Skeletal muscle tissue (tissue), 3 donors: ENCODE measurements at regions not wholly inside any gene's neighbourhood (a gene's known extent, or its start where the extent isn't known, plus 50 kb on each side); places are given as distances from the start of the nearest gene placed in this dataset.
"Not testable (repeated sequence)": the region's sequence is repeated elsewhere in the genome, so short reads cannot be mapped to it uniquely, and the experiment has no call there.

Experiments used
- H3K27ac ChIP-seq: one replicate; pipeline ENCODE4 v1.7.0; 2013; ENCODE audit warnings: mild to moderate bottlenecking, low read depth, low read length, inconsistent platforms
- H3K27me3 ChIP-seq, 3 donors: one replicate each; pipeline ENCODE4 v1.7.0; 2013; ENCODE audit warnings: low read length in 3 of 3; ENCODE audit not compliant: control insufficient read depth in 3 of 3, insufficient read depth in 3 of 3
- H3K36me3 ChIP-seq, 3 donors: one replicate each; pipeline ENCODE4 v1.7.0; 2013; ENCODE audit warnings: low read length in 3 of 3; ENCODE audit not compliant: control insufficient read depth in 3 of 3, insufficient read depth in 3 of 3
- H3K4me1 ChIP-seq, 3 donors: one replicate each; pipeline ENCODE4 v1.7.0; 2013; ENCODE audit warnings: low read length in 3 of 3, mild to moderate bottlenecking in 3 of 3; ENCODE audit not compliant: control insufficient read depth in 3 of 3, insufficient read depth in 3 of 3
- H3K4me3 ChIP-seq, 3 donors: one replicate each; pipeline ENCODE4 v1.7.0; 2013; ENCODE audit warnings: low read length in 3 of 3
- H3K9ac ChIP-seq, 3 donors: one replicate each; pipeline ENCODE4 v1.7.0; 2013; ENCODE audit warnings: low read length in 3 of 3, mild to moderate bottlenecking in 3 of 3, moderate library complexity in 2 of 3, low read depth in 1 of 3
- H3K9me3 ChIP-seq, 3 donors: one replicate each; pipeline ENCODE4 v1.7.0; 2013; ENCODE audit warnings: low read length in 3 of 3; ENCODE audit not compliant: control insufficient read depth in 3 of 3
- donor health status: Osteomylitis.

DNA sequence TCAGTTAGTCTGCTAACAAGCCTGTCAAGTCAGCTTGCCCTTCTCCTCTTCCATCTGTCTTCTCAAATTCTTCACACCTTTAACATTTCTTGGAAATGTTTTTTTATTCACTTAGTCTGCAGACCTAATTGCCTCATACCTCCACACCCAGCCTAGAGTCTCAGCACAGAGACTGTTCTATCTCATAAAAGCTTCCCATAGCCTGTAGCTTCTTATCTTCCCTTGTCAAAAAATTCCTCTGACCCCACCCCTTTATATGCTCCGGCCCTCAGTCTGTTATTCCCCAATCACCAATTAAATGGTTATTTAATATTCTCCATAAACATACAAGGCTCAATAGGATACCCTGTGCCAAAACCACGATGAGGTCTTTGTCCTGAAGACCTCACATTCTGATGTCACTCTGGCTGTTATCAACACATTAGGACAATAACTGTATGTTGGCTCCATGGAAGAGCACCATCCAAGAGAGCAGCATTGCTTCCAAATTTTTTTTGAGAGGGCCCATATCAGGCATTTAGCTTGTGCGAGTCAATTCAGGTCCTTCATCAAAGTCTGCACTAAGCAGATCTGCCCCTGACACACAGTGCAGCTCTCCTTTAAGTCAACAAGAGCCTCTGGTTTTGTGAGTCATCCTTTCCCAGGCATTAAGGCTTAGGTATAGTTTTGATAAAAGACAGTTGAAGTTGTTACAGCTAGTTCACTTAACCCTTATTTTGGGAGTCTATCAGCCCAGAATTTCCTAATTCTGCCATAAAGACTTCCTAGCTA, 83.2 kb upstream of the TBX18 start:
- no peaks in the 10 kb centered on the region for H3K9me3 ChIP-seq
- no peaks in the 10 kb centered on the region for H3K4me1 ChIP-seq
- H3K27ac ChIP-seq = no peak overlapping the region
- H3K9ac ChIP-seq = no peak overlapping the region
- no peaks in the 10 kb centered on the region for H3K27me3 ChIP-seq
- H3K4me3 ChIP-seq = no peak overlapping the region
- no peaks in the 10 kb centered on the region for H3K36me3 ChIP-seq

DNA sequence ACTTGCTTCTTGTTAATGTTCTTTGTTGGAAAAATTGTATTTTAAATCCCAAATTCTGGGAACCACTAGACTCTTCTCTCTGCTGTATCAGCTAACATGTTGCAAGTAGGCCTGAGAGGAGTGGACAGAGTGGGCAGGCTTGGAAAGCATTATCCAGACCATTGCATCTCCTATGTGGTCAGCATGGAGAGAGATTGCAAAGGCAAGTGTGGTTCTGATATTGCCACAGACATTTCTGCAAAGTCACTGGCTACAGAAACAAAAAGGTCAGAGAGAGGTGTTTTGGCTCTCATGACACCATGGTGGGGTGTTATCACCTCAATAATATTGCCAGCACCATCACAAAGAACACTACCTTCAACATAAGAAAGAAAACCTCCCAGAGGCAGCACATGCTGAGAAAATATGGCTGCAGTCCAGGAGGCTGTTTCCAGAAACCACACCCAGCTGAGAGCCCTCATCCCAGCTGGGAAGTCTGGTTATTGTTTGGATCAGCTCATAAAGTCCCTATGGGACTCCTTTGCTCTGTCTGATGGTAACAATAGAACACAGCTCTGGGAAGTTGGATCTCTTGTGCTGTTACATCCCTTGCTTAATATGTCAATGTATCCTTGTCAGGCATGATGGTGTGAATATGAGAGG, 78.2 kb upstream of the TBX18 start:
- Histone ChIP-seq H3K27me3 (no peaks in the 10 kb centered on the region), H3K27ac (no peak overlapping the region), H3K9me3 (no peaks in the 10 kb centered on the region)

DNA sequence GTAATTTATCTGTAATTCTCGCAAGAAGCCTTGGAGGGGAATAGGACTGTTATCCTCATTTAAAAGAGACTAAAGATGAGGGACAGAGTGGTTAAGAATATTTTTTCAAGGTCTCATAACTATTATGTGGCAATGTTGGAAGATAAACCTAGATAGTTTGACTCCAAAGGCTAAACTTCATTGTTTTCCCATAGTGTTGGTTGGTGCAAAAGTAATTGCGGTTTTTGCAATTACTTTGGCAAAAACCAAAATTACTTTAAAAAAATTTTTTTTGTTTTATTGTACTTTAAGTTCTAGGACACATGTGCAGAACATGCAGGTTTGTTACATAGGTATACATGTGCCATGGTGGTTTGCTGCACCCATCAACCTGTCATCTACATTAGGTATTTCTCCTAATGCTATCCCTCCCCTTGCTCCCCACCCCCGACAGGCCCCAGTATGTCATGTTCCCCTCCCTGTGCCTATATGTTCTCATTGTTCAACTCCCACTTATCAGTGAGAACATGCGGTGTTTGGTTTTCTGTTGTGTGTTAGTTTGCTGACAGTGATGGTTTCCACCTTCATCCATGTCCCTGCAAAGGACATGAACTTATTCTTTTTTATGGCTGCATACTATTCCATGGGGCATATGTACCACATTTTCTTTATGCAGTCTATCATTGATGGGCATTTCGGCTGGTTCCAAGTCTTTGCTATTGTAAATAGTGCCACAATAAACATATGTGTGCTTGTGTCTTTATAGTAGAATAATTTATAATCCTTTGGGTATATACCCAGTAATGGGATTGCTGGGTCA, 72.9 kb upstream of the TBX18 start:
- H3K9ac ChIP-seq, H3K27me3 ChIP-seq, H3K4me3 ChIP-seq, H3K4me1 ChIP-seq, H3K36me3 ChIP-seq, H3K27ac ChIP-seq, H3K9me3 ChIP-seq: not testable (repeated sequence)

More for the DNA sequence above, 78.2 kb upstream of the TBX18 start:
- Histone ChIP-seq H3K36me3 (no peaks in the 10 kb centered on the region), H3K9ac (no peak overlapping the region), H3K4me1 (no peaks in the 10 kb centered on the region), H3K4me3 (no peak overlapping the region)

DNA sequence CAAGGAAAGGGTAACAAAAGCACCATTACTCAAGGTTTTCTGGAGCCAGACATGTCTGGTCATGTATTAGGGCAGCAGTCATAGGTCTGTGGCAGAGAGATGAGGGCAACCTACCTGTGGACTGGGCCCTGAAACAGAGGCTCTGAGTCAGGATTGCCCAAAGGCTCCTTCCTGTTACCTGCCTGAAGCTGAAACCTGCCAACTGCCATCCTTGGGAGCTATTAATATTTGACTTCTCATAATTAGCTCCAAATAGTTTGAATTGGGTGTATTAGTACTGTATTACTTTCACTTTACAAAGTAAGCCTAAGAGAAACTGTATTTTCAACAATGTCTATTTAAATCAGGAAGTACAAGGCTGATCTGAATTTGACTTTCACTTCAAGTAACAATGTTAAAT, 72.0 kb upstream of the TBX18 start:
- Histone ChIP-seq H3K9me3 (no peaks in the 10 kb centered on the region), H3K27me3 (no peaks in the 10 kb centered on the region), H3K27ac (no peak overlapping the region), H3K9ac (no peak overlapping the region), H3K36me3 (no peaks in the 10 kb centered on the region), H3K4me1 (no peaks in the 10 kb centered on the region), H3K4me3 (no peak overlapping the region)

DNA sequence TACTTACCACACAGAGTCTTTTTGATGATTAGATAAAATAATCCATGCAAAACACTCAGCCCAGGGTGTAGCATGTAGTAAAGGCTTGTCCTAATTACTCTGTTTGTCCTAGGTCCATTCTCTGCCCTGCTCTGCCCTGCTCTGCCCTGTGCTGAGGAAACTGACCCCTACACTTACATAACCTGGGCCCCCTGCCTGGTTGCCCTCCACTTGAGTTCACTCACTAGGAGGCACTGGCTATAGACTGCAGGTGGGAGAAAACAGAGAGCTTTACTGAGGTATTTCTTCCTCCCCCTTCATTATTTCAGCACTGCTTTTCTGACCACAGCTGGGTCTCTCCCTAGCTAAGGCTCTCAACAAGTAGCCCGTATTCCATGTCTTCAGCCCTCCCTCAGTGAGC, 70.9 kb upstream of the TBX18 start:
- H3K27ac ChIP-seq = no peak overlapping the region
- no peaks in the 10 kb centered on the region for H3K9me3 ChIP-seq
- no peak overlapping the region for H3K9ac ChIP-seq
- H3K4me1 ChIP-seq = no peaks in the 10 kb centered on the region
- no peaks in the 10 kb centered on the region for H3K27me3 ChIP-seq
- H3K4me3 ChIP-seq = no peak overlapping the region
- H3K36me3 ChIP-seq = no peaks in the 10 kb centered on the region

DNA sequence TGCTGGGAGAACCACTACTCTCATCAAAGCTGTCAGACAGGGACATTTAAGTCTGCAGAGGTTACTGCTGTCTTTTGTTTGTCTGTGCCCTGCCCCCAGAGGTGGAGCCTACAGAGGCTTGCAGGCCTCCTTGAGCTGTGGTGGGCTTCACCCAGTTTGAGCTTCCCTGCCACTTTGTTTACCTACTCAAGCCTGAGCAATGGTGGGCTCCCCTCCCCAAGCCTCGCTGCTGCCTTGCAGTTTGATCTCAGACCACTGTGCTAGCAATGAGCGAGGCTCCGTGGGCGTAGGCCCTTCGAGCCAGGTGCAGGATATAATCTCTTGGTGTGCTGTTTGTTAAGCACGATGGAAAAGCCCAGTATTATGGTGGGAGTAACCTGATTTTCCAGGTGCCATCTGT, 67.5 kb upstream of the TBX18 start:
- H3K27me3 ChIP-seq, H3K9me3 ChIP-seq, H3K4me1 ChIP-seq, H3K27ac ChIP-seq, H3K36me3 ChIP-seq, H3K9ac ChIP-seq, H3K4me3 ChIP-seq: not testable (repeated sequence)

DNA sequence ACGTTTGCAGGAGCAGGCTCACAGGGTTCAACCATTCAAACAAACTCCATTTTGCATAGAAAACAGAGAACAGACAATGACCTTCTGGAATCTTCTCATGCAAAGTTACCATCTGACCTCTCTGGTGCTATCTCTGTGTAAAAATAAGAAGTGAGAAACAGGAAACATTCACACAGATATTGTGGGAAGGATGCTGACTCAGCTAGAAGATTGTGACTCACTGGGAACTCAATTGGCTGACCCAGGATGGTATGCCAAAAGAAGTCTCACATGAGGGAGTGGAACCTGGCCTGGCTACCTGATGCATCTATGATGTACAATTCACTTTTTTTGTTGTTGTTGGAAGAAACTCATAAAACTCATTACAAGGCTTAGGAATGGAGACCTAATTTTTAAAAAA, 61.1 kb upstream of the TBX18 start:
- Histone ChIP-seq H3K27me3 (no peaks in the 10 kb centered on the region), H3K4me3 (no peak overlapping the region)

DNA sequence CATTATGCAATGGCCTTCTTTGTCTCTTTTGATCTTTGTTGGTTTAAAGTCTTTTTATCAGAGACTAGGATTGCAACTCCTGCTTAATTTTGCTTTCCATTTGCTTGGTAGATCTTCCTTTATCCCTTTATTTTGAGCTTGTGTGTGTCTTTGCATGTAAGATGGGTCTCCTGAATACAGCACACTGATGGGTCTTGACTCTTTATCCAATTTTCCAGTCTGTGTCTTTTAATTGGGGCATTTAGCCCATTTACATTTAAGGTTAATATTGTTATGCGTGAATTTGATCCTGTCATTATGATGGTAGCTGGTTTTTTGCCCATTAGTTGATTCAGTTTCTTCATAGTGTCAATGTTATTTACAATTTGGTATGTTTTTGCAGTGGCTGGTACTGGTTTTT, 56.9 kb upstream of the TBX18 start:
- H3K4me3 ChIP-seq, H3K4me1 ChIP-seq, H3K27me3 ChIP-seq, H3K36me3 ChIP-seq, H3K27ac ChIP-seq, H3K9ac ChIP-seq, H3K9me3 ChIP-seq: not testable (repeated sequence)

More for the DNA sequence above, 61.1 kb upstream of the TBX18 start:
- no peaks in the 10 kb centered on the region for H3K4me1 ChIP-seq
- no peak overlapping the region for H3K9ac ChIP-seq
- H3K27ac ChIP-seq = no peak overlapping the region
- H3K36me3 ChIP-seq = no peaks in the 10 kb centered on the region
- no peaks in the 10 kb centered on the region for H3K9me3 ChIP-seq

DNA sequence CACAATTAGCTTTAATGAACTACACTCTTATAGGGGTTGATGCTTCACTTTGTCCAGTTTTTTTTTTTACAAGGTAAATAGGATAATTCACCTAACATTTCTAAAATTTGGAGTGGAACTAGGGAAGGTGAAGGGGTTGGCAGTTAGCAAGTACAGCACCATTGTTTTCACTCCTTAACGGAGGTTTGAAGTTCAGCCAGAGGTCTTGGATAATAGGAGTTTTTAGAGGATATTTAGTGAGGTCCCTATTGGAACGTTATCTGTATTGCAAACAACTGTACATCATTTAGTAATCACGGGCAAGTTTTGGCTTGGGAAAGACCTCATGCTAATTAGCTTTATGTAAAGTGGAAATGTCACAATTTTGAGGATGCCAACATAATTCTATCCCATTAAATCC, 52.3 kb upstream of the TBX18 start:
- no peak overlapping the region for H3K4me3 ChIP-seq
- H3K27me3 ChIP-seq = no peaks in the 10 kb centered on the region
- no peak overlapping the region for H3K27ac ChIP-seq
- no peaks in the 10 kb centered on the region for H3K4me1 ChIP-seq
- no peak overlapping the region for H3K9ac ChIP-seq
- H3K9me3 ChIP-seq = no peaks in the 10 kb centered on the region
- H3K36me3 ChIP-seq = no peaks in the 10 kb centered on the region
